ENCODE measurements at regions not wholly inside any gene's neighbourhood (a gene's known extent, or its start where the extent isn't known, plus 50 kb on each side); places are given as distances from the start of the nearest gene placed in this dataset.

- no peak for DNase-seq (ENCODE audit: low spot score)
- no peaks in the 10 kb centered on the region for H3K27me3 ChIP-seq (ENCODE audit: control insufficient read depth in 4 of 4, insufficient read depth in 4 of 4, low read length in 3 of 4)
- H3K9ac ChIP-seq (ENCODE audit: low read depth in 1 of 2, low read length in 2 of 2), result no peak overlapping the region
- H3K9me3 ChIP-seq (ENCODE audit: control insufficient read depth in 4 of 4, low read length in 3 of 4), result no peaks in the 10 kb centered on the region
- H3K36me3 ChIP-seq (ENCODE audit: control insufficient read depth in 4 of 4, insufficient read depth in 3 of 4, low read depth in 1 of 4, low read length in 3 of 4), result no peaks in the 10 kb centered on the region
- H3K27ac ChIP-seq (ENCODE audit: low read depth in 1 of 2, low read length in 2 of 2), result no peak overlapping the region
- WGBS, result 76% methylated on average over 9 of the region's 9 CpGs
- H3K4me1 ChIP-seq (ENCODE audit: control insufficient read depth in 4 of 4, insufficient read depth in 4 of 4, low read length in 3 of 4), result peaks cover 0 to 2% (median 0%) of the 10 kb centered on the region in 4 donors
- no peak overlapping the region for H3K4me3 ChIP-seq (ENCODE audit: low read depth in 1 of 3, low read length in 3 of 3)
- TF ChIP-seq HNF4A (conservative IDR thresholded peaks at IDR 0.05) (no peak), ZBTB33 (IDR thresholded peaks at IDR 0.05) (no peak), FOXA1 (IDR thresholded peaks at IDR 0.05) (no peak), MAX (IDR thresholded peaks at IDR 0.05) (no peak), RXRA (IDR thresholded peaks at IDR 0.05) (no peak), CTCF (IDR thresholded peaks at IDR 0.05; ENCODE audit: low read depth, low read length, missing input control) (no peak), GABPA (IDR thresholded peaks at IDR 0.05 in 1 of 2, conservative IDR thresholded peaks at IDR 0.05 in 1 of 2) (no peak), NR2F2 (IDR thresholded peaks at IDR 0.05) (no peak), SP1 (IDR thresholded peaks at IDR 0.05) (no peak), TAF1 (conservative IDR thresholded peaks at IDR 0.05) (no peak), RAD21 (IDR thresholded peaks at IDR 0.05) (no peak), ATF3 (IDR thresholded peaks at IDR 0.05) (no peak), EGR1 (IDR thresholded peaks at IDR 0.05; ENCODE audit: low read depth in 2 of 2) (no peak), REST (IDR thresholded peaks at IDR 0.05) (no peak), YY1 (IDR thresholded peaks at IDR 0.05) (no peak), HNF4G (IDR thresholded peaks at IDR 0.05) (no peak)
Observed at GRCh38 chr9:107559494-107560086, 70.0 kb upstream of the KLF4 start.
